CD14-positive monocyte (primary cell): ENCODE measurements at regions not wholly inside any gene's neighbourhood (a gene's known extent, or its start where the extent isn't known, plus 50 kb on each side); places are given as distances from the start of the nearest gene placed in this dataset.

Experiments used
- DNase-seq, 3 donors: peaks; one replicate each; pipeline ENCODE4 v3.0.0-alpha.2; 2011 to 2022
- H2AFZ ChIP-seq: 2 replicates; pipeline ENCODE4 v1.6.0; 2012; ENCODE audit warnings: mild to moderate bottlenecking, low read depth, low read length, inconsistent platforms; ENCODE audit not compliant: insufficient read depth, poor library complexity, severe bottlenecking
- H3K27ac ChIP-seq, 2 donors: 1 replicate in 1 of 2; 2 replicates in 1 of 2; pipeline ENCODE4 v1.5.1; 2012 to 2013; ENCODE audit warnings: low read length in 2 of 2, control low read depth in 1 of 2, inconsistent platforms in 1 of 2, low read depth in 1 of 2, mild to moderate bottlenecking in 1 of 2
- H3K27me3 ChIP-seq, 2 donors: one replicate each; pipeline versions ENCODE4 v1.6.0 to v1.6.1; 2011 to 2013; ENCODE audit warnings: low read length in 2 of 2; ENCODE audit not compliant: control insufficient read depth in 2 of 2, insufficient read depth in 2 of 2
- H3K36me3 ChIP-seq, 2 donors: replicated peaks in 1 of 2; 1 replicate in 1 of 2; 2 replicates in 1 of 2; pipeline versions ENCODE4 v1.5.1 to v1.6.1; 2012 to 2013; ENCODE audit warnings: low read length in 2 of 2, control low read depth in 1 of 2, inconsistent platforms in 1 of 2, mild to moderate bottlenecking in 1 of 2; ENCODE audit not compliant: insufficient read depth in 2 of 2, control insufficient read depth in 1 of 2
- H3K4me1 ChIP-seq, 2 donors: 1 replicate in 1 of 2; 2 replicates in 1 of 2; pipeline versions ENCODE4 v1.5.1 to v1.6.1; 2012 to 2013; ENCODE audit warnings: low read length in 2 of 2, control low read depth in 1 of 2, inconsistent platforms in 1 of 2, mild to moderate bottlenecking in 1 of 2, moderate library complexity in 1 of 2; ENCODE audit not compliant: insufficient read depth in 2 of 2, control insufficient read depth in 1 of 2
- H3K4me2 ChIP-seq: replicated peaks from 2 replicates; pipeline ENCODE3; 2012; ENCODE audit warnings: low read length, moderate library complexity, mild to moderate bottlenecking; ENCODE audit not compliant: poor library complexity, severe bottlenecking; ENCODE audit errors: extremely low read depth
- H3K4me3 ChIP-seq, 3 experiments: fragments of 200-600 bp in 1 of 3; sonication (generic) in 1 of 3; replicated peaks in 1 of 3; 1 replicate in 2 of 3; 2 replicates in 1 of 3; pipeline ENCODE4 v1.5.1; 2011 to 2013; ENCODE audit warnings: low read length in 3 of 3, mild to moderate bottlenecking in 3 of 3, control low read depth in 2 of 3, low read depth in 2 of 3, inconsistent platforms in 1 of 3, moderate library complexity in 1 of 3
- H3K79me2 ChIP-seq: 2 replicates; pipeline ENCODE4 v1.6.0; 2012; ENCODE audit warnings: mild to moderate bottlenecking, control low read depth, inconsistent platforms, low read length, moderate library complexity; ENCODE audit not compliant: insufficient read depth
- H3K9ac ChIP-seq: 2 replicates; pipeline ENCODE4 v1.6.0; 2017; ENCODE audit warnings: low read length, mild to moderate bottlenecking; ENCODE audit not compliant: insufficient read depth, poor library complexity, severe bottlenecking
- H3K9me3 ChIP-seq, 2 donors: replicated peaks in 1 of 2; 1 replicate in 1 of 2; 2 replicates in 1 of 2; pipeline versions ENCODE4 v1.5.1 to v1.6.1; 2012 to 2013; ENCODE audit warnings: low read length in 2 of 2, control low read depth in 1 of 2; ENCODE audit not compliant: control insufficient read depth in 1 of 2, insufficient read depth in 1 of 2
- H4K20me1 ChIP-seq: 2 replicates; pipeline ENCODE4 v1.6.0; 2012; ENCODE audit warnings: mild to moderate bottlenecking, low read length, control low read depth, moderate library complexity; ENCODE audit not compliant: insufficient read depth
- H3K27ac Mint-ChIP-seq, 7 donors: one replicate each; pipeline ENCODE4 v1.8.0; 2020; ENCODE audit warnings: mild to moderate bottlenecking in 7 of 7, mixed read lengths in 7 of 7, moderate library complexity in 6 of 7, inconsistent platforms in 2 of 7
- H3K27me3 Mint-ChIP-seq, 3 donors: one replicate each; pipeline ENCODE4 v1.8.0; 2021 to 2022; ENCODE audit warnings: low read depth in 3 of 3, mild to moderate bottlenecking in 3 of 3, mixed read lengths in 3 of 3, moderate library complexity in 3 of 3, inconsistent platforms in 1 of 3
- H3K36me3 Mint-ChIP-seq, 2 donors: one replicate each; pipeline ENCODE4 v1.8.0; 2020; ENCODE audit warnings: mixed read lengths in 2 of 2, inconsistent platforms in 1 of 2, mild to moderate bottlenecking in 1 of 2
- H3K4me1 Mint-ChIP-seq: one replicate; pipeline ENCODE4 v1.8.0; 2020; ENCODE audit warnings: mild to moderate bottlenecking, mixed read lengths
- H3K4me3 Mint-ChIP-seq, 2 donors: one replicate each; pipeline ENCODE4 v1.8.0; 2020; ENCODE audit warnings: mild to moderate bottlenecking in 2 of 2, mixed read lengths in 2 of 2, moderate library complexity in 1 of 2
- H3K9me3 Mint-ChIP-seq, 7 donors: one replicate each; pipeline ENCODE4 v1.8.0; 2020 to 2022; ENCODE audit warnings: mixed read lengths in 7 of 7, mild to moderate bottlenecking in 6 of 7, moderate library complexity in 6 of 7, inconsistent platforms in 2 of 7
- WGBS: methylation state at CpG from one replicate; pipeline ENCODE4 v1.1.5; 2013; ENCODE audit warnings: missing lambda C conversion rate; ENCODE audit not compliant: insufficient coverage; 5-methylcytosine and 5-hydroxymethylcytosine counted together
- intact Hi-C, 2 donors: fragments of 100-400 bp; cut with micrococcal nuclease; formaldehyde crosslinking; loops; one replicate each; pipeline versions ENCODE4 v1.15.0 to v1.15.1; 2023
- TF ChIP-seq, protein P1 (sequence below): fragments of 200-600 bp; IDR thresholded peaks from one replicate; pipeline ENCODE4 v1.8.0; 2022; ENCODE audit warnings: antibody characterized with exemption, mild to moderate bottlenecking

DNA sequence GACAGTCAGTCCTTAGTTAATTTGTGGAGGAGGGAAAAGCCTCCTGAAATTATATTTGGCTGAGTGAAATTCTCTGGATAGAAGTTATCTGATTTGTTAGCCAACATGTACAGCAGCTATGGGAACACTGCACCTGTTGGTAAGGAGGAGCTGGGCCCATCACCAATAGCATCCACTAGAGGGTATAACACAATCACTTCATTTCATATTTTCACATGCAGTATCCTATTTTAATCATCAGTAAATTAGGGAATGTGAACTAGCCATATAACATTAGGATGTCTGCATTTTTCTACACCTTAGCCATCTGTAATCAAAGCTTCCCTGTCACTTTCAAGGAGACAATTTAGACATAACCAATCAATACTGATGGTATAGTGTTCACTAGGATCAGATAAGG is 818.4 kb upstream of the CDH2 start:
- no peak overlapping the region for H3K4me3 Mint-ChIP-seq
- peaks cover 0 to 7% (median 4%) of the 10 kb centered on the region in 7 donors for H3K9me3 Mint-ChIP-seq
- no peaks in the 10 kb centered on the region for H3K79me2 ChIP-seq
- H3K27me3 ChIP-seq = no peaks in the 10 kb centered on the region
- no peak overlapping the region for H3K9ac ChIP-seq
- no peak overlapping the region for H3K27ac Mint-ChIP-seq
- no peak overlapping the region for H2AFZ ChIP-seq
- H3K4me1 ChIP-seq = no peaks in the 10 kb centered on the region
- H3K4me3 ChIP-seq = no peak overlapping the region
- H3K4me1 Mint-ChIP-seq = no peaks in the 10 kb centered on the region
- no peaks in the 10 kb centered on the region for H3K36me3 ChIP-seq
- no peaks in the 10 kb centered on the region for H3K36me3 Mint-ChIP-seq
- H4K20me1 ChIP-seq = no peaks in the 10 kb centered on the region
- no peak overlapping the region for H3K4me2 ChIP-seq
- H3K27ac ChIP-seq = no peak overlapping the region
- H3K27me3 Mint-ChIP-seq = no peaks in the 10 kb centered on the region
- TF ChIP-seq, protein P1, sequence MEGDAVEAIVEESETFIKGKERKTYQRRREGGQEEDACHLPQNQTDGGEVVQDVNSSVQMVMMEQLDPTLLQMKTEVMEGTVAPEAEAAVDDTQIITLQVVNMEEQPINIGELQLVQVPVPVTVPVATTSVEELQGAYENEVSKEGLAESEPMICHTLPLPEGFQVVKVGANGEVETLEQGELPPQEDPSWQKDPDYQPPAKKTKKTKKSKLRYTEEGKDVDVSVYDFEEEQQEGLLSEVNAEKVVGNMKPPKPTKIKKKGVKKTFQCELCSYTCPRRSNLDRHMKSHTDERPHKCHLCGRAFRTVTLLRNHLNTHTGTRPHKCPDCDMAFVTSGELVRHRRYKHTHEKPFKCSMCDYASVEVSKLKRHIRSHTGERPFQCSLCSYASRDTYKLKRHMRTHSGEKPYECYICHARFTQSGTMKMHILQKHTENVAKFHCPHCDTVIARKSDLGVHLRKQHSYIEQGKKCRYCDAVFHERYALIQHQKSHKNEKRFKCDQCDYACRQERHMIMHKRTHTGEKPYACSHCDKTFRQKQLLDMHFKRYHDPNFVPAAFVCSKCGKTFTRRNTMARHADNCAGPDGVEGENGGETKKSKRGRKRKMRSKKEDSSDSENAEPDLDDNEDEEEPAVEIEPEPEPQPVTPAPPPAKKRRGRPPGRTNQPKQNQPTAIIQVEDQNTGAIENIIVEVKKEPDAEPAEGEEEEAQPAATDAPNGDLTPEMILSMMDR = no peak
- intact Hi-C loops = no loop called here
- peaks cover 0 to 7% of the 10 kb centered on the region in 2 donors for H3K9me3 ChIP-seq
- no peak for DNase-seq

- no peaks in the 10 kb centered on the region for H3K27me3 ChIP-seq
- TF ChIP-seq, protein P1 = no peak
- no peaks in the 10 kb centered on the region for H4K20me1 ChIP-seq
- no CpG with 5 or more reads among the region's 1 CpG for WGBS
- no peaks in the 10 kb centered on the region for H3K4me1 ChIP-seq
- no peak for DNase-seq
- Mint-ChIP-seq H3K27ac (no peak overlapping the region), H3K4me3 (no peak overlapping the region), H3K27me3 (no peaks in the 10 kb centered on the region), H3K9me3 (peaks cover 0 to 4% (median 0%) of the 10 kb centered on the region in 7 donors), H3K36me3 (no peaks in the 10 kb centered on the region), H3K4me1 (no peaks in the 10 kb centered on the region)
- H3K4me2 ChIP-seq = no peak overlapping the region
- no peaks in the 10 kb centered on the region for H3K79me2 ChIP-seq
- no peak overlapping the region for H3K9ac ChIP-seq
- H3K4me3 ChIP-seq = no peak overlapping the region
- H3K36me3 ChIP-seq = no peaks in the 10 kb centered on the region
- H2AFZ ChIP-seq = no peak overlapping the region
- no peaks in the 10 kb centered on the region for H3K9me3 ChIP-seq
- H3K27ac ChIP-seq = no peak overlapping the region
- intact Hi-C loops = no loop called here
Observed at GRCh38 chr18:28984731-28985130, 807.8 kb upstream of the CDH2 start.
